B cell (primary cell): ENCODE measurements at regions not wholly inside any gene's neighbourhood (a gene's known extent, or its start where the extent isn't known, plus 50 kb on each side); places are given as distances from the start of the nearest gene placed in this dataset.

Experiments used
- ATAC-seq: fragments of 200-7000 bp; cut with Tn5 transposase; one replicate; pipeline ENCODE4 v1.10.0; 2021; ENCODE audit warnings: low read depth, mild to moderate bottlenecking, moderate number of reproducible peaks, moderate library complexity
- CTCF ChIA-PET: fragments of 350-600 bp; sonication (Branson Sonifier 250); formaldehyde crosslinking; loops from one replicate; lab custom pipeline; 2021; ENCODE audit warnings: antibody characterized with exemption, inconsistent platforms; lab: Charles Lee
- POLR2A ChIA-PET: fragments of 350-600 bp; sonication (Branson Sonifier 250); formaldehyde crosslinking; loops from one replicate; lab custom pipeline; 2021; ENCODE audit warnings: antibody characterized with exemption; lab: Charles Lee
- DNase-seq: peaks from one replicate; pipeline ENCODE4 v3.0.0; 2013
- H2AFZ ChIP-seq: 2 replicates; pipeline ENCODE4 v1.6.1; 2012; ENCODE audit warnings: mild to moderate bottlenecking, low read depth, low read length; ENCODE audit not compliant: insufficient read depth, poor library complexity, severe bottlenecking
- H3K27ac ChIP-seq, 2 donors: 1 replicate in 1 of 2; 2 replicates in 1 of 2; pipeline ENCODE4 v1.5.1; 2012 to 2013; ENCODE audit warnings: low read length in 2 of 2, mild to moderate bottlenecking in 2 of 2, moderate library complexity in 1 of 2
- H3K27me3 ChIP-seq, 4 experiments: fragments of 200-600 bp in 1 of 4; sonication (generic) in 1 of 4; replicated peaks in 1 of 4; 1 replicate in 2 of 4; 2 replicates in 2 of 4; pipeline versions ENCODE4 v1.6.1 to v1.7.0; 2013 to 2016; ENCODE audit warnings: low read length in 3 of 4, mild to moderate bottlenecking in 2 of 4, mixed read lengths in 1 of 4, moderate library complexity in 1 of 4; ENCODE audit not compliant: insufficient read depth in 4 of 4, control insufficient read depth in 3 of 4; ENCODE audit errors: control extremely low read depth in 1 of 4
- H3K36me3 ChIP-seq, 2 experiments: replicated peaks in 1 of 2; 1 replicate in 1 of 2; 2 replicates in 1 of 2; pipeline versions ENCODE4 v1.6.1 to v1.7.1; 2013; ENCODE audit warnings: low read length in 1 of 2; ENCODE audit not compliant: insufficient read depth in 2 of 2, control insufficient read depth in 1 of 2; ENCODE audit errors: control extremely low read depth in 1 of 2, extremely low read depth in 1 of 2
- H3K4me1 ChIP-seq, 2 donors: fragments of 200-600 bp in 1 of 2; sonication (generic) in 1 of 2; 1 replicate in 1 of 2; 2 replicates in 1 of 2; pipeline versions ENCODE4 v1.5.1 to v1.6.1; 2013 to 2017; ENCODE audit warnings: low read length in 2 of 2; ENCODE audit not compliant: control insufficient read depth in 2 of 2, insufficient read depth in 2 of 2
- H3K4me2 ChIP-seq: replicated peaks from 2 replicates; pipeline ENCODE3; 2012; ENCODE audit warnings: mild to moderate bottlenecking, low read depth, low read length; ENCODE audit not compliant: poor library complexity, severe bottlenecking
- H3K4me3 ChIP-seq, 5 experiments: fragments of 200-600 bp in 1 of 5; sonication (generic) in 1 of 5; 1 replicate in 3 of 5; 2 replicates in 2 of 5; pipeline versions ENCODE4 v1.5.1 to v1.7.0; 2011 to 2016; ENCODE audit warnings: low read length in 4 of 5, mild to moderate bottlenecking in 4 of 5, low read depth in 2 of 5, control low read depth in 1 of 5, moderate library complexity in 1 of 5; ENCODE audit not compliant: insufficient read depth in 1 of 5; ENCODE audit errors: control extremely low read depth in 1 of 5, extremely low read depth in 1 of 5
- H3K79me2 ChIP-seq: fragments of 200-600 bp; sonication (generic); one replicate; pipeline ENCODE4 v1.6.0; 2016; ENCODE audit warnings: low read length; ENCODE audit not compliant: control insufficient read depth, insufficient read depth
- H3K9ac ChIP-seq: fragments of 200-600 bp; sonication (generic); 2 replicates; pipeline ENCODE4 v1.6.1; 2017; ENCODE audit warnings: mild to moderate bottlenecking, low read length, moderate library complexity
- H3K9me3 ChIP-seq, 3 donors: one replicate each; pipeline versions ENCODE4 v1.6.1 to v1.7.1; 2013; ENCODE audit warnings: low read length in 2 of 3; ENCODE audit not compliant: control insufficient read depth in 2 of 3, insufficient read depth in 1 of 3; ENCODE audit errors: control extremely low read depth in 1 of 3
- H4K20me1 ChIP-seq: 2 replicates; pipeline ENCODE4 v1.6.0; 2012; ENCODE audit warnings: mild to moderate bottlenecking, low read length; ENCODE audit not compliant: insufficient read depth, control insufficient read depth, poor library complexity, severe bottlenecking
- H3K27ac Mint-ChIP-seq: one replicate; pipeline ENCODE4 v1.8.0; 2021; ENCODE audit warnings: mixed read lengths
- H3K27me3 Mint-ChIP-seq: one replicate; pipeline ENCODE4 v1.8.0; 2021; ENCODE audit warnings: mixed read lengths
- H3K4me1 Mint-ChIP-seq: one replicate; pipeline ENCODE4 v1.8.0; 2021; ENCODE audit warnings: mixed read lengths
- H3K4me3 Mint-ChIP-seq: one replicate; pipeline ENCODE4 v1.8.0; 2021; ENCODE audit warnings: mixed read lengths
- H3K9me3 Mint-ChIP-seq: one replicate; pipeline ENCODE4 v1.8.0; 2022; ENCODE audit warnings: mixed read lengths; ENCODE audit not compliant: insufficient read depth
- EZH2 ChIP-seq: IDR thresholded peaks from 2 replicates; pipeline ENCODE4 v1.6.1; 2012; ENCODE audit warnings: borderline replicate concordance, low read depth, mild to moderate bottlenecking, moderate library complexity, low read length; ENCODE audit not compliant: insufficient read depth, poor library complexity, severe bottlenecking
- WGBS: methylation state at CpG from one replicate; pipeline ENCODE4 v1.1.5; 2013; ENCODE audit warnings: missing lambda C conversion rate; ENCODE audit not compliant: insufficient coverage; 5-methylcytosine and 5-hydroxymethylcytosine counted together
- intact Hi-C: fragments of 100-400 bp; cut with micrococcal nuclease; formaldehyde crosslinking; loops from one replicate; pipeline ENCODE4 v1.10.0; 2022
- TF ChIP-seq, protein P1 (sequence below): fragments of 200-600 bp; IDR thresholded peaks from one replicate; pipeline ENCODE4 v1.8.0; 2022; ENCODE audit warnings: antibody characterized with exemption, mild to moderate bottlenecking

DNA sequence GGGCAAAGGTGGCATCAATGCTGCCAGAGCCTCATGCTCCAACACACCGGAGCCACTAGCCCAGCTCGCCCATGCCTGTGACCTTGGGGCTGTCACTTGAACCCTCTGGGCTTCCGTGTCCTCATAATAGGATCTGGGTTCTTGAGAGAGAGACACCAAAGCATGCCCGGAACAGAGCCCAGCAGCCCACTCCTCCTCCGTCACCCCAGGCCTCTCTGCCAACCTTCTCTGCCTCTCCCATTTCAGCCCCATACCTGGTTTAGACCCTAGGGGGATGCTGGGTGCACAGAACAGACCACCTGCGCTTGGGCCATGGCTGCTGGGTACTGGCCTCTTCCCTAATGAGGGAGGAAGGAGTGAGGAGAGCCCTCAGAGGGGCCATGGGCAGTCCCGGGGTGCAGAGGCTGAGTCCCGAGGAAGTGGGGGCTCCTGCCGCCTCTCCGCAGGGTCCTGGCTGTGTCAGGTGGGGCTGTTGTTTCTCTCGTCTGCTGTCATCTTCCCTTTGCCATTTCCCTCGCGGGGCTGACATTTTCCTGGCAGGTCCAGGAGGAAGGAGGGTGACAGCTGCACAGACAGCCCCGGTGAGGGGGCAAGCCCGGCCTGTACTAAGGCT, 172.4 kb upstream of the RTL1 start:
- POLR2A ChIA-PET, result no interaction called here
- Histone ChIP-seq H3K79me2 (no peaks in the 10 kb centered on the region), H3K9ac (no peak overlapping the region), H3K27me3 (peaks cover 0 to 49% (median 13%) of the 10 kb centered on the region in 4 experiments), H3K36me3 (no peaks in the 10 kb centered on the region), H3K4me2 (no peak overlapping the region), H3K27ac (no peak overlapping the region), H4K20me1 (no peaks in the 10 kb centered on the region), H2AFZ (no peak overlapping the region), H3K4me1 (peaks cover 7 to 17% of the 10 kb centered on the region in 2 donors), H3K4me3 (no peak overlapping the region), H3K9me3 (peaks cover 0 to 11% (median 0%) of the 10 kb centered on the region in 3 donors)
- 43% methylated on average over 12 of the region's 15 CpGs for WGBS
- DNase-seq (no peak), ATAC-seq (no peak)
- TF ChIP-seq, protein P1, sequence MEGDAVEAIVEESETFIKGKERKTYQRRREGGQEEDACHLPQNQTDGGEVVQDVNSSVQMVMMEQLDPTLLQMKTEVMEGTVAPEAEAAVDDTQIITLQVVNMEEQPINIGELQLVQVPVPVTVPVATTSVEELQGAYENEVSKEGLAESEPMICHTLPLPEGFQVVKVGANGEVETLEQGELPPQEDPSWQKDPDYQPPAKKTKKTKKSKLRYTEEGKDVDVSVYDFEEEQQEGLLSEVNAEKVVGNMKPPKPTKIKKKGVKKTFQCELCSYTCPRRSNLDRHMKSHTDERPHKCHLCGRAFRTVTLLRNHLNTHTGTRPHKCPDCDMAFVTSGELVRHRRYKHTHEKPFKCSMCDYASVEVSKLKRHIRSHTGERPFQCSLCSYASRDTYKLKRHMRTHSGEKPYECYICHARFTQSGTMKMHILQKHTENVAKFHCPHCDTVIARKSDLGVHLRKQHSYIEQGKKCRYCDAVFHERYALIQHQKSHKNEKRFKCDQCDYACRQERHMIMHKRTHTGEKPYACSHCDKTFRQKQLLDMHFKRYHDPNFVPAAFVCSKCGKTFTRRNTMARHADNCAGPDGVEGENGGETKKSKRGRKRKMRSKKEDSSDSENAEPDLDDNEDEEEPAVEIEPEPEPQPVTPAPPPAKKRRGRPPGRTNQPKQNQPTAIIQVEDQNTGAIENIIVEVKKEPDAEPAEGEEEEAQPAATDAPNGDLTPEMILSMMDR, result no peak
- TF ChIP-seq EZH2, result no peak
- Mint-ChIP-seq H3K4me3 (no peak overlapping the region), H3K9me3 (no peaks in the 10 kb centered on the region), H3K4me1 (peaks cover 6% of the 10 kb centered on the region), H3K27me3 (peaks cover 44% of the 10 kb centered on the region), H3K27ac (no peak overlapping the region)
- CTCF ChIA-PET, result no interaction called here
- intact Hi-C loops, result no loop called here

DNA sequence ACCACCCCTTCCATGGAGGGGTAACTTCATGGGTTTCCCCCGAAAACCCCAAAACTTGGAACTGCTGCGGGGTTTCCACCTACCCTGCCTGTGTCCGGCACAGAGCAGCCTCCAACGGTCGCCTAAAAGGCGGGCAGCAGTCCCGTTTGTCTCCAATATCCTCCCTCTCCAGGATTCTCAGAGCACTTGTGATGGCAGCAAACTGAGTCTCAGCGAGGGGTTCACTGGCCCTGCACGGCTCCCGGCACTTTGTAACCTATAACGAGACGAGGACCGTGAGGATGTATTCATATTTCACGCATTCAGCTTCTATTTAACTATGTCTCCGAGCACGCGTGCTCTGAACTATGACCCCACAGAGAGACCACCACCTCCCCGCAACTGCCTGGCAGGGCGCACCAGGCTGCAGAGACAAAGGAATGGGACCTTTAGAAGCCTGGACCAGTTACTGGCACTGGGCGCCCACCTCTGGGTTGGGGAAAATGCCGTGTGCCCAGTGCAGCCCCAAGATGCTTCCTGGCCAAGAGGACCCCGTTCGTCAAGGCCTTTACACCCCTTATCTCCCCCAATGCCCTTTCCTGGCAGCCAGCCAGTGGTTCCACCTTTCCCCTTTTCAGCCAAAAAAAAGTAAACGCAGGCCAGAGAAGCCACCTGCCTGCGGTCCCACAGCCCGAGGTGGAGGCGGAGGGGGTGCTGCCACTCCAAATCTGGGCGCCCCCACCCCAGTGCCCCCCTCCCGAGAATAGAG, 173.1 kb upstream of the RTL1 start:
- Histone ChIP-seq H4K20me1 (no peaks in the 10 kb centered on the region), H3K36me3 (no peaks in the 10 kb centered on the region), H3K27me3 (peaks cover 0 to 46% (median 11%) of the 10 kb centered on the region in 4 experiments), H3K4me3 (no peak overlapping the region), H3K9ac (no peak overlapping the region), H3K79me2 (no peaks in the 10 kb centered on the region), H3K27ac (no peak overlapping the region), H3K4me1 (peaks cover 7 to 17% of the 10 kb centered on the region in 2 donors), H3K4me2 (no peak overlapping the region), H3K9me3 (peaks cover 0 to 11% (median 0%) of the 10 kb centered on the region in 3 donors), H2AFZ (no peak overlapping the region)
- TF ChIP-seq, protein P1, result no peak
- TF ChIP-seq EZH2, result no peak
- ATAC-seq (no peak), DNase-seq (no peak)
- WGBS, result 71% methylated on average over 27 of the region's 29 CpGs
- intact Hi-C loops, result no loop called here
- Mint-ChIP-seq H3K4me1 (peaks cover 6% of the 10 kb centered on the region), H3K27ac (no peak overlapping the region), H3K9me3 (peaks cover 5% of the 10 kb centered on the region), H3K4me3 (no peak overlapping the region), H3K27me3 (peaks cover 42% of the 10 kb centered on the region)
- ChIA-PET POLR2A (no interaction called here), CTCF (no interaction called here)
